ENCODE measurements at regions not wholly inside any gene's neighbourhood (a gene's known extent, or its start where the extent isn't known, plus 50 kb on each side); places are given as distances from the start of the nearest gene placed in this dataset.

DNA sequence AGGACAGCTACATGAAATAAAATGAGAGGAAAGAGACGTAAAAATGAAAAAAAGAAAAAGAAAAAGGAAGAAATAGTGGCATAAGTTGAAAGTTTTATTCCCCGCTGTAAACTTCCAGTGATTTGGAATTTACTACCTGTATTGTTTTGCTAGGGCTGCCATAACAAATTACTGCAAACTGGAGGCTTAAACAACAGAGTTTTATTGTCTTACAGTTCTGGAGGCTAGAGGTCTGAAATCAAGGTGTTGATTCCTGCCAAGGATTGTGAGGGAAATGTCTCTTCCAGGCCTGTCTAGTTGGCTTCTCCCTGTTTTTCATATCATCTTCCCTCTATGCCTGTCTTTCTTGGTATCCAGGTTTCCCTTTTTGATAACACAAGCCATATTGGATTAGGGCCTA, 119.4 kb upstream of the PACRGL start:
- H3K9me3 ChIP-seq, result no peaks in the 10 kb centered on the region
- no peaks in the 10 kb centered on the region for H3K4me1 ChIP-seq
- no peak overlapping the region for H3K27ac ChIP-seq
- H3K27me3 ChIP-seq, result no peaks in the 10 kb centered on the region
- intact Hi-C loops (cut with DNase I), result no loop called here
- no peak overlapping the region for H3K4me3 ChIP-seq
- DNase-seq (no peak), ATAC-seq (no peak)
- TF ChIP-seq, protein P1, sequence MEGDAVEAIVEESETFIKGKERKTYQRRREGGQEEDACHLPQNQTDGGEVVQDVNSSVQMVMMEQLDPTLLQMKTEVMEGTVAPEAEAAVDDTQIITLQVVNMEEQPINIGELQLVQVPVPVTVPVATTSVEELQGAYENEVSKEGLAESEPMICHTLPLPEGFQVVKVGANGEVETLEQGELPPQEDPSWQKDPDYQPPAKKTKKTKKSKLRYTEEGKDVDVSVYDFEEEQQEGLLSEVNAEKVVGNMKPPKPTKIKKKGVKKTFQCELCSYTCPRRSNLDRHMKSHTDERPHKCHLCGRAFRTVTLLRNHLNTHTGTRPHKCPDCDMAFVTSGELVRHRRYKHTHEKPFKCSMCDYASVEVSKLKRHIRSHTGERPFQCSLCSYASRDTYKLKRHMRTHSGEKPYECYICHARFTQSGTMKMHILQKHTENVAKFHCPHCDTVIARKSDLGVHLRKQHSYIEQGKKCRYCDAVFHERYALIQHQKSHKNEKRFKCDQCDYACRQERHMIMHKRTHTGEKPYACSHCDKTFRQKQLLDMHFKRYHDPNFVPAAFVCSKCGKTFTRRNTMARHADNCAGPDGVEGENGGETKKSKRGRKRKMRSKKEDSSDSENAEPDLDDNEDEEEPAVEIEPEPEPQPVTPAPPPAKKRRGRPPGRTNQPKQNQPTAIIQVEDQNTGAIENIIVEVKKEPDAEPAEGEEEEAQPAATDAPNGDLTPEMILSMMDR (IDR thresholded peaks at IDR 0.05), result no peak
- no peaks in the 10 kb centered on the region for H3K36me3 ChIP-seq

DNA sequence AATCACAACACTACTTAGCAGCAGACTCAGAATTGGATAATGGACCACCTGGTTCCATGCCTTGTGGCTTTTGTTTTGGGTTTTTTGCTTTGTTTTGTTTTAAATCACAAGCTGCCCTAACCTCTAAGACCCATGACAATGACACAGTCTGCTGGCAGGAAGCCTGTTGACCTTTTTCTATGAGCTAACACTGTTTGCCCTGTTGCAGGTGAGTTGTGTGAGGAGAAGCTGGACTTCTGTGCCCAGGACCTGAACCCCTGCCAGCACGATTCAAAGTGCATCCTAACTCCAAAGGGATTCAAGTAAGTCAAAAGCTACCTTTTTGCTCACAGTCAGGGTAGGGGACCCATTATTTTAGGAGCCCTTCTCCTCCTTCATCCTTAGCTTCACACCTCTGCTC, 110.8 kb upstream of the PACRGL start:
- Histone ChIP-seq H3K27ac (no peak overlapping the region), H3K36me3 (no peaks in the 10 kb centered on the region), H3K4me3 (no peak overlapping the region), H3K27me3 (no peaks in the 10 kb centered on the region), H3K9me3 (no peaks in the 10 kb centered on the region), H3K4me1 (no peaks in the 10 kb centered on the region)
- DNase-seq, result no peak
- TF ChIP-seq, protein P1 (IDR thresholded peaks at IDR 0.05), result no peak
- no peak for ATAC-seq
- intact Hi-C loops (cut with DNase I), result no loop called here

DNA sequence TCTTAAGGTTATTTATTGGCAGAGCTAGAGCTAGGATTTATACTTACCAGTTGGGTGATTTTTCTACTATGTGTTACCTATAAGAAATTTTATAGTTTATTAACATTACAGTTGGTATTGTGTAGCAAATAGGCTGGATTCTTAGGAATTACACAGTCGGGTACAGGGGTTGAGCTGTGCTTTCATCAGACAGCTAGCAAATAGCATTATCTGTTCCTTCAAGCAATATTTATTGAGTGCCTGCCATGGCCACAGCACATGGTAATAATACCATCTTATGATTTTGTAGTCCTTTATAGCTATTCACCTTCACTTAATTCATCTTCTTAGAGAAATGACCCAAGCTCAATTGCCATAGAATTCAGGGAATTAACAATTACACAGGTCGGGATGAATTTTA, 109.4 kb upstream of the PACRGL start:
- no peak overlapping the region for H3K4me3 ChIP-seq
- H3K4me1 ChIP-seq, result no peaks in the 10 kb centered on the region
- DNase-seq (no peak), ATAC-seq (no peak)
- intact Hi-C loops (cut with DNase I), result no loop called here
- TF ChIP-seq, protein P1 (IDR thresholded peaks at IDR 0.05), result no peak
- no peak overlapping the region for H3K27ac ChIP-seq
- H3K36me3 ChIP-seq, result no peaks in the 10 kb centered on the region
- H3K27me3 ChIP-seq, result no peaks in the 10 kb centered on the region
- H3K9me3 ChIP-seq, result no peaks in the 10 kb centered on the region

DNA sequence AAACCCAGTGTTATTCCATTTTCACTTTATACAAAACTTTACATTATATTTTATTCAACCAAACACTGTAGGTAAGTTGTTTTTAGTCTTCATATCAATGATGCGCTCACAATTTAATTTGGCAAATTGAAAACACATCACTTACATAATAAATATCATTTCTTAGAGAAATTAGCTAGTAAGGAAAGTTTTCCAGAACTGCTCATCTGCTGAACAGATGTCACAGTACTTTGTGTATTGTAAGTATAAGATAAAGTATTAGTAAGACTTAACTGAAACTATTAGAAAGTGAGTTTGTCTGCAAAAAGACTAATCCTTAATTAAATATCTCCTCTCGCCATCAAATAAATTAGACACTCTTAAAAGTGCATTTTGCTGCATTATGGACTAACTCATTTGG, 108.7 kb upstream of the PACRGL start:
- ATAC-seq (no peak), DNase-seq (no peak)
- Histone ChIP-seq H3K36me3 (no peaks in the 10 kb centered on the region), H3K9me3 (no peaks in the 10 kb centered on the region), H3K4me3 (no peak overlapping the region), H3K27me3 (no peaks in the 10 kb centered on the region), H3K4me1 (no peaks in the 10 kb centered on the region), H3K27ac (no peak overlapping the region)
- intact Hi-C loops (cut with DNase I), result no loop called here
- TF ChIP-seq, protein P1 (IDR thresholded peaks at IDR 0.05), result no peak

DNA sequence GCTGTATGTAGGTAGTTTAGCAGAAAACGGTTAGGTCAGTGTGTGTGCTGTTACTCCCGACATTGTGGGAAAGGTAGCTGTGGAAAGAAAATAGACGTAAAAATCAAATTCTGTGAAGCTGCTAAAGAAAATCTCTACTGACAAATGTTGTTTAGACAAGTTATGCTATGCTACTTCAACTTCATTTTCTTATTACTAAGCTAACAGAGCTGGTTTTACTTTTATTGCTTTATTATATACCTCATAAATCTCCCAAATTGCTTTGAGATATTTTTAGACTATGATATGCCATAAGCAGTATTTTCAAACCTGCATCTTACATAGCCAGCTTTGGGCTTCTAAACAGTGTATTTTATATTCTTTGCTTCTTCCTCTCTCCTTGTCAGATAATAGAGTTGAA, 108.2 kb upstream of the PACRGL start:
- Histone ChIP-seq H3K27me3 (no peaks in the 10 kb centered on the region), H3K9me3 (no peaks in the 10 kb centered on the region), H3K27ac (no peak overlapping the region), H3K4me3 (no peak overlapping the region), H3K4me1 (no peaks in the 10 kb centered on the region), H3K36me3 (no peaks in the 10 kb centered on the region)
- intact Hi-C loops (cut with DNase I), result no loop called here
- ATAC-seq, result no peak
- TF ChIP-seq, protein P1 (IDR thresholded peaks at IDR 0.05), result no peak
- no peak for DNase-seq

All from left lung (tissue), 4 donors.